Neural cell (in vitro differentiated cells): ENCODE measurements at regions not wholly inside any gene's neighbourhood (a gene's known extent, or its start where the extent isn't known, plus 50 kb on each side); places are given as distances from the start of the nearest gene placed in this dataset.

ENCODE experiments used
- EP300 ChIP-seq: fragments of 450-650 bp; conservative IDR thresholded peaks from 2 replicates; pipeline ENCODE4 v1.6.1; 2014; ENCODE audit warnings: antibody characterized with exemption, mild to moderate bottlenecking, moderate library complexity; ENCODE audit not compliant: poor library complexity, severe bottlenecking
- EZH2 ChIP-seq: fragments of 200-600, 300-800 bp; shearing (Covaris generic), sonication (generic); IDR thresholded peaks from 2 replicates; pipeline ENCODE4 v1.6.1; 2014; ENCODE audit warnings: antibody characterized with exemption, low read length, borderline replicate concordance, mild to moderate bottlenecking; ENCODE audit not compliant: insufficient read depth, poor library complexity, severe bottlenecking
- POLR2AphosphoS5 ChIP-seq: IDR thresholded peaks from 2 replicates; pipeline ENCODE4 v1.6.1; 2012
- RAD21 ChIP-seq: fragments of 450-650 bp; conservative IDR thresholded peaks from 2 replicates; pipeline ENCODE4 v1.6.1; 2014; ENCODE audit warnings: antibody characterized with exemption, mild to moderate bottlenecking, moderate library complexity
- SMC3 ChIP-seq: fragments of 450-650 bp; conservative IDR thresholded peaks from 2 replicates; pipeline ENCODE4 v1.6.1; 2014; ENCODE audit warnings: antibody characterized with exemption, mild to moderate bottlenecking, moderate library complexity; ENCODE audit not compliant: poor library complexity
- TF ChIP-seq, protein P1 (sequence below): fragments of 450-650 bp; IDR thresholded peaks from 2 replicates; pipeline ENCODE4 v1.5.1; 2014; ENCODE audit warnings: antibody characterized with exemption, mild to moderate bottlenecking, moderate library complexity; ENCODE audit not compliant: poor library complexity, severe bottlenecking
- TF ChIP-seq, protein P2 (sequence below): IDR thresholded peaks from 2 replicates; pipeline ENCODE4 v1.6.1; 2012; ENCODE audit warnings: borderline replicate concordance

DNA sequence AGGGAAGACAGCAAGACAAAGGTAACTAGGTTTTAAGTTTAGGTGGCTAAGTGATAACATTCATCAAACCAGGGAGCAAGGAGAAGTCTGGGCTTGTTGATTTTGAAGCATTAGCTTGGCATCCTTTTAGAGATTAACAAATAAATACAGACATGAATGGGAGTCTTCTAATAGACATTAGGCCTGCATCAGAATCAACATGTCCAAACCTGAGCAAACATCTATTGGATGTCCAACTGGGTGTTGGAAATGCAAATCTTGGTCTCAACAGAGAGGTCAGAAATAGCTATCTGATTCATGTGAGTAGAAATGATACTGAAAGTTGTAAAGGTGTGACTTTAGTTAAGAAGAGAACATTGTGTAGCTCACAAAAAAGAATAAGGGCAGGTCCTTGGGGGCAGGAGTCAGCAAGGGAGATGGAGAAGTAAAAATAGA, 85.5 kb upstream of the RND3 start:
- TF ChIP-seq, protein P1, sequence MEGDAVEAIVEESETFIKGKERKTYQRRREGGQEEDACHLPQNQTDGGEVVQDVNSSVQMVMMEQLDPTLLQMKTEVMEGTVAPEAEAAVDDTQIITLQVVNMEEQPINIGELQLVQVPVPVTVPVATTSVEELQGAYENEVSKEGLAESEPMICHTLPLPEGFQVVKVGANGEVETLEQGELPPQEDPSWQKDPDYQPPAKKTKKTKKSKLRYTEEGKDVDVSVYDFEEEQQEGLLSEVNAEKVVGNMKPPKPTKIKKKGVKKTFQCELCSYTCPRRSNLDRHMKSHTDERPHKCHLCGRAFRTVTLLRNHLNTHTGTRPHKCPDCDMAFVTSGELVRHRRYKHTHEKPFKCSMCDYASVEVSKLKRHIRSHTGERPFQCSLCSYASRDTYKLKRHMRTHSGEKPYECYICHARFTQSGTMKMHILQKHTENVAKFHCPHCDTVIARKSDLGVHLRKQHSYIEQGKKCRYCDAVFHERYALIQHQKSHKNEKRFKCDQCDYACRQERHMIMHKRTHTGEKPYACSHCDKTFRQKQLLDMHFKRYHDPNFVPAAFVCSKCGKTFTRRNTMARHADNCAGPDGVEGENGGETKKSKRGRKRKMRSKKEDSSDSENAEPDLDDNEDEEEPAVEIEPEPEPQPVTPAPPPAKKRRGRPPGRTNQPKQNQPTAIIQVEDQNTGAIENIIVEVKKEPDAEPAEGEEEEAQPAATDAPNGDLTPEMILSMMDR: no peak
- TF ChIP-seq EZH2 (no peak), POLR2AphosphoS5 (no peak), RAD21 (no peak), SMC3 (no peak), EP300 (no peak)
- TF ChIP-seq, protein P2, sequence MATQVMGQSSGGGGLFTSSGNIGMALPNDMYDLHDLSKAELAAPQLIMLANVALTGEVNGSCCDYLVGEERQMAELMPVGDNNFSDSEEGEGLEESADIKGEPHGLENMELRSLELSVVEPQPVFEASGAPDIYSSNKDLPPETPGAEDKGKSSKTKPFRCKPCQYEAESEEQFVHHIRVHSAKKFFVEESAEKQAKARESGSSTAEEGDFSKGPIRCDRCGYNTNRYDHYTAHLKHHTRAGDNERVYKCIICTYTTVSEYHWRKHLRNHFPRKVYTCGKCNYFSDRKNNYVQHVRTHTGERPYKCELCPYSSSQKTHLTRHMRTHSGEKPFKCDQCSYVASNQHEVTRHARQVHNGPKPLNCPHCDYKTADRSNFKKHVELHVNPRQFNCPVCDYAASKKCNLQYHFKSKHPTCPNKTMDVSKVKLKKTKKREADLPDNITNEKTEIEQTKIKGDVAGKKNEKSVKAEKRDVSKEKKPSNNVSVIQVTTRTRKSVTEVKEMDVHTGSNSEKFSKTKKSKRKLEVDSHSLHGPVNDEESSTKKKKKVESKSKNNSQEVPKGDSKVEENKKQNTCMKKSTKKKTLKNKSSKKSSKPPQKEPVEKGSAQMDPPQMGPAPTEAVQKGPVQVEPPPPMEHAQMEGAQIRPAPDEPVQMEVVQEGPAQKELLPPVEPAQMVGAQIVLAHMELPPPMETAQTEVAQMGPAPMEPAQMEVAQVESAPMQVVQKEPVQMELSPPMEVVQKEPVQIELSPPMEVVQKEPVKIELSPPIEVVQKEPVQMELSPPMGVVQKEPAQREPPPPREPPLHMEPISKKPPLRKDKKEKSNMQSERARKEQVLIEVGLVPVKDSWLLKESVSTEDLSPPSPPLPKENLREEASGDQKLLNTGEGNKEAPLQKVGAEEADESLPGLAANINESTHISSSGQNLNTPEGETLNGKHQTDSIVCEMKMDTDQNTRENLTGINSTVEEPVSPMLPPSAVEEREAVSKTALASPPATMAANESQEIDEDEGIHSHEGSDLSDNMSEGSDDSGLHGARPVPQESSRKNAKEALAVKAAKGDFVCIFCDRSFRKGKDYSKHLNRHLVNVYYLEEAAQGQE: no peak
